ENCODE measurements at regions not wholly inside any gene's neighbourhood (a gene's known extent, or its start where the extent isn't known, plus 50 kb on each side); places are given as distances from the start of the nearest gene placed in this dataset.
A peak's percentile ranks its signal among the peaks of the same experiment; 100 is the strongest.

GRCh38 chr3:152778022-152778421 is 56.9 kb upstream of the P2RY1 start (continued):
- TF ChIP-seq ZNF462 (CRISPR knock-in tag; IDR thresholded peaks at IDR 0.05) = no peak
- TF ChIP-seq CTCF (conservative IDR thresholded peaks at IDR 0.05; ENCODE audit: low read depth in 2 of 2) = no peak
- TF ChIP-seq POLR2AphosphoS5 (IDR thresholded peaks at IDR 0.05; ENCODE audit: low read depth) = no peak
- no peak for TF ChIP-seq EZH2 (IDR thresholded peaks at IDR 0.05; ENCODE audit: low read depth, unreplicated experiment)
- TF ChIP-seq EZH2phosphoT487 (IDR thresholded peaks at IDR 0.05; ENCODE audit: unreplicated experiment) = no peak
- no peak for TF ChIP-seq CREB1 (CRISPR knock-in tag; IDR thresholded peaks at IDR 0.05; ENCODE audit: low read depth)
- no peak for TF ChIP-seq ZNF331 (CRISPR knock-in tag; IDR thresholded peaks at IDR 0.05; ENCODE audit: low read depth)
- no peak for TF ChIP-seq STAT1 (IDR thresholded peaks at IDR 0.05; ENCODE audit: unreplicated experiment)

GRCh38 chr3:152779653-152780052 is 55.3 kb upstream of the P2RY1 start:
- Histone ChIP-seq H3F3A (replicated peaks; ENCODE audit: low read depth) (no peaks in the 10 kb centered on the region), H4K20me1 (replicated peaks; ENCODE audit: insufficient read depth) (no peaks in the 10 kb centered on the region), H3K36me3 (ENCODE audit: insufficient read depth) (no peaks in the 10 kb centered on the region), H2AFZ (peak overlapping the region; percentile 40), H3K79me2 (replicated peaks; ENCODE audit: insufficient read depth) (no peaks in the 10 kb centered on the region), H3K9me2 (ENCODE audit: insufficient read depth) (no peaks in the 10 kb centered on the region; the same call in 1 of the 2 replicates), H3K4me2 (no peak overlapping the region), H3K27ac (ENCODE audit: low read depth) (no peak overlapping the region), H3K4me1 (ENCODE audit: insufficient read depth) (0 out of 2 replicates have a peak, but pooled peaks cover 5% of the 10 kb centered on the region), H3K27me3 (ENCODE audit: insufficient read depth) (no peaks in the 10 kb centered on the region), H3K4me3 (no peak overlapping the region)
- ATAC-seq = peak; percentile 62
- Mint-ChIP-seq H3K27ac (no peak overlapping the region), H3K4me1 (peaks cover 6% of the 10 kb centered on the region; the same call in 2 of the 3 replicates), H3K36me3 (ENCODE audit: low read depth) (peaks cover 7% of the 10 kb centered on the region; the same call in 2 of the 3 replicates), H3K27me3 (ENCODE audit: insufficient read depth, low read depth, poor library complexity) (no peaks in the 10 kb centered on the region), H3K4me3 (no peak overlapping the region), H3K9me3 (peaks cover 7% of the 10 kb centered on the region; the same call in 2 of the 3 replicates)
- peak; percentile 51 for DNase-seq (ENCODE audit: low spot score)
- TF ChIP-seq ZNF462 (CRISPR knock-in tag; IDR thresholded peaks at IDR 0.05) = no peak
- TF ChIP-seq EZH2 (IDR thresholded peaks at IDR 0.05; ENCODE audit: low read depth, unreplicated experiment) = no peak
